IMR-90 (cell line): ENCODE measurements at regions not wholly inside any gene's neighbourhood (a gene's known extent, or its start where the extent isn't known, plus 50 kb on each side); places are given as distances from the start of the nearest gene placed in this dataset.

Experiments
- ATAC-seq: fragments of 200-7000 bp; cut with Tn5 transposase; 2 replicates; pipeline ENCODE4 v1.9.1; 2020; ENCODE audit warnings: low read depth, mild to moderate bottlenecking, moderate library complexity
- BruUV-seq: library from RNA; stranded (reverse); fragments of 400-500 nt; replicated peaks from 2 replicates; lab custom pipeline; 2021; lab: Mats Ljungman, UMichigan
- CTCF ChIA-PET: fragments of 300-600 bp; formaldehyde crosslinking; extraction: SDS; loops from one replicate; lab custom pipeline; 2021; ENCODE audit warnings: antibody characterized with exemption; lab: Yijun Ruan, JAX
- POLR2A ChIA-PET: fragments of 300-600 bp; sonication (Branson Sonifier 250); formaldehyde crosslinking; loops from one replicate; lab custom pipeline; 2022; ENCODE audit warnings: antibody characterized with exemption; ENCODE audit not compliant: unreplicated experiment; lab: Charles Lee
- DNase-seq: peaks from one replicate; pipeline ENCODE4 v3.0.0; 2013
- H2AFZ ChIP-seq: replicated peaks from 2 replicates; pipeline ENCODE3; 2013; ENCODE audit warnings: low read length, mild to moderate bottlenecking; ENCODE audit not compliant: poor library complexity
- H2AK5ac ChIP-seq: 2 replicates; pipeline ENCODE4 v1.6.1; 2013; ENCODE audit warnings: low read depth, low read length, inconsistent platforms
- H2AK9ac ChIP-seq: replicated peaks from 2 replicates; pipeline ENCODE3; 2013; ENCODE audit warnings: mild to moderate bottlenecking, low read depth, low read length, moderate library complexity; ENCODE audit not compliant: poor library complexity
- H2BK120ac ChIP-seq: 2 replicates; pipeline ENCODE4 v1.6.1; 2013; ENCODE audit warnings: low read depth, low read length, inconsistent platforms
- H2BK15ac ChIP-seq: 3 replicates; pipeline ENCODE4 v1.6.1; 2013; ENCODE audit warnings: low read depth, low read length, inconsistent platforms
- H2BK20ac ChIP-seq: 2 replicates; pipeline ENCODE4 v1.6.1; 2013; ENCODE audit warnings: low read depth, mild to moderate bottlenecking, inconsistent platforms, low read length, moderate library complexity
- H2BK5ac ChIP-seq: 2 replicates; pipeline ENCODE4 v1.6.1; 2013; ENCODE audit warnings: mild to moderate bottlenecking, low read depth, low read length, inconsistent platforms; ENCODE audit not compliant: poor library complexity, severe bottlenecking
- H3K14ac ChIP-seq: replicated peaks from 2 replicates; pipeline ENCODE4 v1.6.1; 2013; ENCODE audit warnings: low read depth, low read length, inconsistent platforms
- H3K18ac ChIP-seq: 2 replicates; pipeline ENCODE4 v1.6.1; 2013; ENCODE audit warnings: low read depth, low read length, control low read depth
- H3K23ac ChIP-seq: 2 replicates; pipeline ENCODE4 v1.6.1; 2013; ENCODE audit warnings: low read depth, low read length, inconsistent platforms
- H3K27ac ChIP-seq: 2 replicates; pipeline ENCODE4 v1.5.1; 2013; ENCODE audit warnings: mild to moderate bottlenecking, control low read depth, low read length; ENCODE audit not compliant: insufficient read depth
- H3K27me3 ChIP-seq: 2 replicates; pipeline ENCODE4 v1.6.1; 2013; ENCODE audit warnings: low read length; ENCODE audit not compliant: control insufficient read depth, insufficient read depth
- H3K36me3 ChIP-seq: 2 replicates; pipeline ENCODE4 v1.6.1; 2013; ENCODE audit warnings: low read length, mixed read lengths; ENCODE audit not compliant: control insufficient read depth, insufficient read depth
- H3K4ac ChIP-seq: 2 replicates; pipeline ENCODE4 v1.6.1; 2013; ENCODE audit warnings: low read depth, low read length, inconsistent platforms
- H3K4me1 ChIP-seq: 2 replicates; pipeline ENCODE4 v1.6.1; 2013; ENCODE audit warnings: low read length, mixed read lengths; ENCODE audit not compliant: control insufficient read depth, insufficient read depth
- H3K4me2 ChIP-seq: 2 replicates; pipeline ENCODE4 v1.6.1; 2013; ENCODE audit warnings: low read depth, mild to moderate bottlenecking, control low read depth, low read length, moderate library complexity
- H3K4me3 ChIP-seq: 2 replicates; pipeline ENCODE4 v1.5.1; 2013; ENCODE audit warnings: low read depth, mild to moderate bottlenecking, control low read depth, low read length, moderate library complexity; ENCODE audit not compliant: insufficient read depth
- H3K56ac ChIP-seq: 2 replicates; pipeline ENCODE4 v1.6.1; 2013; ENCODE audit warnings: low read length, inconsistent platforms; ENCODE audit not compliant: insufficient read depth; ENCODE audit errors: extremely low read depth
- H3K79me1 ChIP-seq, 2 experiments: 2 replicates each; pipeline ENCODE4 v1.6.1; 2013; ENCODE audit warnings: low read length in 2 of 2, inconsistent platforms in 1 of 2, low read depth in 1 of 2
- H3K9ac ChIP-seq: 2 replicates; pipeline ENCODE4 v1.6.1; 2013; ENCODE audit warnings: low read depth, low read length, control low read depth
- H3K9me1 ChIP-seq: 2 replicates; pipeline ENCODE4 v1.6.1; 2013; ENCODE audit warnings: low read length, inconsistent platforms; ENCODE audit not compliant: insufficient read depth
- H3K9me3 ChIP-seq: 2 replicates; pipeline ENCODE4 v1.6.1; 2013; ENCODE audit warnings: low read length; ENCODE audit not compliant: control insufficient read depth, insufficient read depth
- H4K20me1 ChIP-seq: 2 replicates; pipeline ENCODE4 v1.6.1; 2013; ENCODE audit warnings: low read length, inconsistent platforms; ENCODE audit not compliant: insufficient read depth
- H4K5ac ChIP-seq: 2 replicates; pipeline ENCODE4 v1.6.1; 2013; ENCODE audit warnings: mild to moderate bottlenecking, low read depth, low read length, control low read depth
- H4K8ac ChIP-seq, 2 experiments: 2 replicates each; pipeline ENCODE4 v1.6.1; 2013; ENCODE audit warnings: low read depth in 2 of 2, low read length in 2 of 2, control low read depth in 1 of 2, inconsistent platforms in 1 of 2
- H4K91ac ChIP-seq: 2 replicates; pipeline ENCODE4 v1.6.1; 2013; ENCODE audit warnings: low read depth, low read length, inconsistent platforms; ENCODE audit not compliant: insufficient read depth
- BHLHE40 ChIP-seq: fragments of 150-350 bp; IDR thresholded peaks from 2 replicates; pipeline ENCODE4 v1.6.1; 2016; ENCODE audit warnings: mild to moderate bottlenecking, low read depth, low read length
- CEBPB ChIP-seq: IDR thresholded peaks from 2 replicates; pipeline ENCODE4 v1.6.1; 2012; ENCODE audit warnings: low read depth, low read length, improper control_type of control experiment
- CHD1 ChIP-seq: IDR thresholded peaks from 2 replicates; pipeline ENCODE4 v1.6.1; 2012; ENCODE audit warnings: low read depth, low read length, improper control_type of control experiment
- CTCF ChIP-seq: conservative IDR thresholded peaks from 2 replicates; pipeline ENCODE4 v1.5.1; 2012; ENCODE audit warnings: mild to moderate bottlenecking, low read depth, low read length, improper control_type of control experiment
- ELK1 ChIP-seq: fragments of 150-350 bp; IDR thresholded peaks from 2 replicates; pipeline ENCODE4 v1.6.1; 2016; ENCODE audit warnings: low read depth, mild to moderate bottlenecking, low read length, moderate library complexity, borderline replicate concordance
- FOS ChIP-seq: fragments of 150-350 bp; IDR thresholded peaks from 2 replicates; pipeline ENCODE4 v1.6.1; 2016; ENCODE audit warnings: low read depth, low read length
- MAFK ChIP-seq: IDR thresholded peaks from 2 replicates; pipeline ENCODE4 v1.6.1; 2012; ENCODE audit warnings: low read depth, low read length, improper control_type of control experiment
- MAZ ChIP-seq: IDR thresholded peaks from 2 replicates; pipeline ENCODE4 v1.6.1; 2012; ENCODE audit warnings: low read depth, mild to moderate bottlenecking, low read length, improper control_type of control experiment, moderate library complexity, borderline replicate concordance
- MXI1 ChIP-seq: IDR thresholded peaks from 2 replicates; pipeline ENCODE4 v1.6.1; 2012; ENCODE audit warnings: low read depth, mild to moderate bottlenecking, low read length, moderate library complexity, borderline replicate concordance
- NFE2L2 ChIP-seq: fragments of 150-350 bp; IDR thresholded peaks from 2 replicates; pipeline ENCODE4 v1.6.1; 2016; ENCODE audit warnings: low read depth, mild to moderate bottlenecking, low read length
- POLR2A ChIP-seq: IDR thresholded peaks from 2 replicates; pipeline ENCODE4 v1.6.1; 2012; ENCODE audit warnings: mild to moderate bottlenecking, low read depth, low read length
- RAD21 ChIP-seq: IDR thresholded peaks from 2 replicates; pipeline ENCODE4 v1.6.1; 2012; ENCODE audit warnings: low read length, improper control_type of control experiment
- RCOR1 ChIP-seq: IDR thresholded peaks from 2 replicates; pipeline ENCODE4 v1.6.1; 2012; ENCODE audit warnings: mild to moderate bottlenecking, low read length, improper control_type of control experiment; ENCODE audit not compliant: insufficient replicate concordance
- RFX5 ChIP-seq: IDR thresholded peaks from 2 replicates; pipeline ENCODE4 v1.8.0; 2012; ENCODE audit warnings: low read depth, mild to moderate bottlenecking, low read length, moderate library complexity
- SMC3 ChIP-seq: fragments of 150-350 bp; IDR thresholded peaks from 2 replicates; pipeline ENCODE4 v1.6.1; 2016; ENCODE audit warnings: low read depth, mild to moderate bottlenecking, antibody characterized with exemption, low read length, moderate library complexity
- USF2 ChIP-seq: fragments of 150-350 bp; IDR thresholded peaks from 2 replicates; pipeline ENCODE4 v1.6.1; 2017; ENCODE audit warnings: mild to moderate bottlenecking, antibody characterized with exemption, low read length, low read depth
- WGBS, 2 experiments: methylation state at CpG; one replicate each; pipeline versions ENCODE4 v1.1.5 to v1.1.7; 2013; ENCODE audit warnings: missing lambda C conversion rate in 2 of 2; ENCODE audit not compliant: insufficient read length in 1 of 2; ENCODE audit errors: extremely low coverage in 2 of 2; 5-methylcytosine and 5-hydroxymethylcytosine counted together
- dilution Hi-C: fragments of 300-500 bp; cut with HindIII; formaldehyde crosslinking; loops from one replicate; pipeline ENCODE4 v1.14.3; 2018; ENCODE audit warnings: low sequenced_read_pairs; ENCODE audit not compliant: unreplicated experiment
- in situ Hi-C: fragments of 300-500 bp; cut with MboI; formaldehyde crosslinking; loops from 3 replicates; pipeline ENCODE4 v1.14.3; 2019; ENCODE audit warnings: low sequenced_read_pairs, inconsistent platforms, mixed read lengths
- intact Hi-C: fragments of 100-400 bp; cut with micrococcal nuclease; formaldehyde crosslinking; loops from 2 replicates; pipeline ENCODE4 v1.10.0; 2022

GRCh38 chr13:70518081-70518480 lies 409.8 kb upstream of the KLHL1 start:
- H3K23ac ChIP-seq, result no peak overlapping the region
- H3K27me3 ChIP-seq, result no peaks in the 10 kb centered on the region
- H3K18ac ChIP-seq, result no peak overlapping the region
- H2BK120ac ChIP-seq, result no peak overlapping the region
- no peak for ATAC-seq
- H2BK5ac ChIP-seq, result no peak overlapping the region
- ChIA-PET POLR2A (no interaction called here), CTCF (no interaction called here)
- H3K14ac ChIP-seq, result no peak overlapping the region
- no peak overlapping the region for H2AK9ac ChIP-seq
- H3K9me3 ChIP-seq, result peaks cover 1% of the 10 kb centered on the region; the same call in 1 of the 2 replicates
- in situ Hi-C loops, result no loop called here
- H3K9ac ChIP-seq, result no peak overlapping the region
- no peak overlapping the region for H4K8ac ChIP-seq
- DNase-seq, result no peak
- no peak overlapping the region for H2BK20ac ChIP-seq
- H3K27ac ChIP-seq, result no peak overlapping the region
- no peak overlapping the region for H4K5ac ChIP-seq
- WGBS, 2 experiments, result no CpG with 5 or more reads among the region's 2 CpGs
- no peaks in the 10 kb centered on the region for H4K20me1 ChIP-seq
- no peaks in the 10 kb centered on the region for H3K4me1 ChIP-seq
- TF ChIP-seq NFE2L2, result no peak
- TF ChIP-seq BHLHE40, result no peak
- TF ChIP-seq RFX5, result no peak
- no peak for TF ChIP-seq SMC3
- TF ChIP-seq CTCF, result no peak
- TF ChIP-seq MXI1, result no peak
- no peak for TF ChIP-seq MAFK
- no peak for TF ChIP-seq CHD1
- no peak for TF ChIP-seq CEBPB
- no peak for TF ChIP-seq ELK1
- TF ChIP-seq RAD21, result no peak
- TF ChIP-seq FOS, result no peak
- no peak for TF ChIP-seq MAZ
- TF ChIP-seq RCOR1, result no peak
- no peak for TF ChIP-seq USF2
- TF ChIP-seq POLR2A, result no peak
- H3K4ac ChIP-seq, result no peak overlapping the region
- no peak overlapping the region for H3K4me3 ChIP-seq
- no peaks in the 10 kb centered on the region for H3K9me1 ChIP-seq
- dilution Hi-C loops, result no loop called here
- H3K4me2 ChIP-seq, result no peak overlapping the region
- H3K79me1 ChIP-seq, result no peaks in the 10 kb centered on the region
- no peak overlapping the region for H3K56ac ChIP-seq
- no TSS peak for BruUV-seq
- no peaks in the 10 kb centered on the region for H3K36me3 ChIP-seq
- H2AFZ ChIP-seq, result no peak overlapping the region
- intact Hi-C loops, result no loop called here
- no peak overlapping the region for H4K91ac ChIP-seq
- no peak overlapping the region for H2AK5ac ChIP-seq
- H2BK15ac ChIP-seq, result no peak overlapping the region
